CD4-positive, alpha-beta T cell (primary cell): ENCODE measurements at regions not wholly inside any gene's neighbourhood (a gene's known extent, or its start where the extent isn't known, plus 50 kb on each side); places are given as distances from the start of the nearest gene placed in this dataset.

ENCODE experiments used
- ATAC-seq: fragments of 200-7000 bp; cut with Tn5 transposase; one replicate; pipeline ENCODE4 v1.10.0; 2022; ENCODE audit warnings: mild to moderate bottlenecking; ENCODE audit not compliant: poor library complexity
- CTCF ChIA-PET: fragments of 350-600 bp; sonication (Branson Sonifier 250); formaldehyde crosslinking; loops from one replicate; lab custom pipeline; 2021; ENCODE audit warnings: antibody characterized with exemption, inconsistent platforms; lab: Charles Lee
- POLR2A ChIA-PET: fragments of 350-600 bp; sonication (Branson Sonifier 250); formaldehyde crosslinking; loops from one replicate; lab custom pipeline; 2021; ENCODE audit warnings: antibody characterized with exemption, inconsistent platforms; lab: Charles Lee
- DNase-seq, 14 experiments: peaks; one replicate each; pipeline ENCODE4 v3.0.0-alpha.2; 2013 to 2020; ENCODE audit warnings: mixed read lengths in 2 of 14
- H3K27ac ChIP-seq, 2 donors: one replicate each; pipeline versions ENCODE4 v1.5.1 to v1.7.0; 2013; ENCODE audit warnings: low read length in 2 of 2, low read depth in 1 of 2, mild to moderate bottlenecking in 1 of 2
- H3K27me3 ChIP-seq, 2 experiments: 1 replicate in 1 of 2; 2 replicates in 1 of 2; pipeline versions ENCODE4 v1.6.1 to v1.7.0; 2013; ENCODE audit warnings: low read length in 2 of 2, control low read depth in 1 of 2, mild to moderate bottlenecking in 1 of 2, moderate library complexity in 1 of 2; ENCODE audit not compliant: insufficient read depth in 2 of 2, control insufficient read depth in 1 of 2
- H3K36me3 ChIP-seq: one replicate; pipeline ENCODE4 v1.6.1; 2013; ENCODE audit warnings: low read length, control low read depth; ENCODE audit not compliant: insufficient read depth
- H3K4me1 ChIP-seq: one replicate; pipeline ENCODE4 v1.6.1; 2013; ENCODE audit warnings: low read length, control low read depth; ENCODE audit not compliant: insufficient read depth
- H3K4me3 ChIP-seq: one replicate; pipeline ENCODE4 v1.5.1; 2013; ENCODE audit warnings: mild to moderate bottlenecking, low read length, moderate library complexity
- H3K9me3 ChIP-seq, 2 experiments: 1 replicate in 1 of 2; 2 replicates in 1 of 2; pipeline versions ENCODE4 v1.6.1 to v1.7.0; 2013; ENCODE audit warnings: low read length in 2 of 2, mild to moderate bottlenecking in 2 of 2, control low read depth in 1 of 2, moderate library complexity in 1 of 2; ENCODE audit not compliant: control insufficient read depth in 1 of 2, insufficient read depth in 1 of 2
- H3K27ac Mint-ChIP-seq: one replicate; pipeline ENCODE4 v1.8.0; 2020; ENCODE audit warnings: mixed read lengths
- H3K27me3 Mint-ChIP-seq: one replicate; pipeline ENCODE4 v1.8.0; 2021; ENCODE audit warnings: mixed read lengths
- H3K36me3 Mint-ChIP-seq: one replicate; pipeline ENCODE4 v1.8.0; 2021; ENCODE audit warnings: low read depth, mixed read lengths
- H3K4me1 Mint-ChIP-seq: one replicate; pipeline ENCODE4 v1.8.0; 2021; ENCODE audit warnings: low read depth, mixed read lengths
- H3K4me3 Mint-ChIP-seq: one replicate; pipeline ENCODE4 v1.8.0; 2020; ENCODE audit warnings: mild to moderate bottlenecking, mixed read lengths
- H3K9me3 Mint-ChIP-seq: one replicate; pipeline ENCODE4 v1.8.0; 2020; ENCODE audit warnings: mixed read lengths
- intact Hi-C, 2 experiments: fragments of 100-400 bp; cut with DNase I in 1 of 2; cut with micrococcal nuclease in 1 of 2; formaldehyde crosslinking; loops; one replicate each; pipeline versions ENCODE4 v1.15.1 to v1.9.0; 2023 to 2025; cut with DNase I, micrococcal nuclease
- TF ChIP-seq, protein P1 (sequence below): fragments of 200-600 bp; IDR thresholded peaks from one replicate; pipeline ENCODE4 v1.8.0; 2022; ENCODE audit warnings: antibody characterized with exemption, mild to moderate bottlenecking

DNA sequence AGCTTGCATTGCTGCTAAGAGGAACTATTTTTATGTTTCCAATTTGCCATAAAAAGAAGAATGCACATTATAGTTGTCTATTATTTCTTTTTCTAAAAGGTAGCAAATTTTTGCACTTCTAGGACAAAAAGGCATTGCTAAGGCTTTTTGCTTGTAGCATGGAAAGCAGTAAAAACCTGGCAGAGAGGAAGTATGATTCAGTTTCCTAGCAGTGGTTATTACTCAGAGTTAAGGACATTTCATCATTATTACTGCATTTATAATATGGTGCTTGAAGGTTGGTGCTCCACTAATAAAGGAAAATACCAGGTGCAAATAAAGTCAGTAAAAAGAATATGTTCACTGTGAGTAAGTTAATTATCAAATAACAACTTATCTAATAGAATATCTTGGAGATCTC, 179.8 kb upstream of the PLPPR1 start:
- H3K27ac Mint-ChIP-seq, result no peak overlapping the region
- H3K9me3 Mint-ChIP-seq, result no peaks in the 10 kb centered on the region
- intact Hi-C loops, result no loop called here
- POLR2A ChIA-PET, result no interaction called here
- H3K4me1 Mint-ChIP-seq, result no peaks in the 10 kb centered on the region
- Histone ChIP-seq H3K36me3 (no peaks in the 10 kb centered on the region), H3K27me3 (no peaks in the 10 kb centered on the region), H3K4me1 (no peaks in the 10 kb centered on the region), H3K4me3 (no peak overlapping the region), H3K27ac (no peak overlapping the region), H3K9me3 (peaks cover 0 to 3% of the 10 kb centered on the region in 2 experiments)
- CTCF ChIA-PET, result no interaction called here
- no peaks in the 10 kb centered on the region for H3K36me3 Mint-ChIP-seq
- ATAC-seq (no peak), DNase-seq (no peak)
- no peaks in the 10 kb centered on the region for H3K27me3 Mint-ChIP-seq
- H3K4me3 Mint-ChIP-seq, result no peak overlapping the region
- TF ChIP-seq, protein P1, sequence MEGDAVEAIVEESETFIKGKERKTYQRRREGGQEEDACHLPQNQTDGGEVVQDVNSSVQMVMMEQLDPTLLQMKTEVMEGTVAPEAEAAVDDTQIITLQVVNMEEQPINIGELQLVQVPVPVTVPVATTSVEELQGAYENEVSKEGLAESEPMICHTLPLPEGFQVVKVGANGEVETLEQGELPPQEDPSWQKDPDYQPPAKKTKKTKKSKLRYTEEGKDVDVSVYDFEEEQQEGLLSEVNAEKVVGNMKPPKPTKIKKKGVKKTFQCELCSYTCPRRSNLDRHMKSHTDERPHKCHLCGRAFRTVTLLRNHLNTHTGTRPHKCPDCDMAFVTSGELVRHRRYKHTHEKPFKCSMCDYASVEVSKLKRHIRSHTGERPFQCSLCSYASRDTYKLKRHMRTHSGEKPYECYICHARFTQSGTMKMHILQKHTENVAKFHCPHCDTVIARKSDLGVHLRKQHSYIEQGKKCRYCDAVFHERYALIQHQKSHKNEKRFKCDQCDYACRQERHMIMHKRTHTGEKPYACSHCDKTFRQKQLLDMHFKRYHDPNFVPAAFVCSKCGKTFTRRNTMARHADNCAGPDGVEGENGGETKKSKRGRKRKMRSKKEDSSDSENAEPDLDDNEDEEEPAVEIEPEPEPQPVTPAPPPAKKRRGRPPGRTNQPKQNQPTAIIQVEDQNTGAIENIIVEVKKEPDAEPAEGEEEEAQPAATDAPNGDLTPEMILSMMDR, result no peak

DNA sequence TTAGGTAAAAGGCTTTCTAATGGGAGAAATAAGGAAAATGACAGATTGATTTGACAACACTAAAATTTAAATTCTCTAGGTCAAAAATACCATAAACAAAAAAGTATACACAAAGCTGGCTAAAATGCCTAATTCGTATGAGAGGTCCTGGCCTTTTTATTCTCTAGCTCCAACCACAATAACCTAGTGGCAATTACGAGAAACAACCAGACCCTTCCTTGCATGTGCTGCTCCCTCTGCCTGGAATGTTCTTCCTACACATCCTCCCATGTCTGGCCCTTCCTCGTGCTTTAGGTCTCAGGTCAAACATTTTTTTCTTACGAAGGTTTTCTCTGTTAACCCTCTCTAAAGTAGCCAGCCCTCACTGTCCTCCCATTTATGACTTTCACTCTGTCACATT, 176.4 kb upstream of the PLPPR1 start:
- no peaks in the 10 kb centered on the region for H3K27me3 Mint-ChIP-seq
- H3K27ac ChIP-seq, result no peak overlapping the region
- H3K4me3 Mint-ChIP-seq, result no peak overlapping the region
- DNase-seq, result no peak
- H3K36me3 ChIP-seq, result no peaks in the 10 kb centered on the region
- no peaks in the 10 kb centered on the region for H3K4me1 ChIP-seq
- intact Hi-C loops, result no loop called here
- ATAC-seq, result no peak
- no peaks in the 10 kb centered on the region for H3K27me3 ChIP-seq
- no peaks in the 10 kb centered on the region for H3K9me3 ChIP-seq
- no peaks in the 10 kb centered on the region for H3K9me3 Mint-ChIP-seq
- no peaks in the 10 kb centered on the region for H3K4me1 Mint-ChIP-seq
- no peaks in the 10 kb centered on the region for H3K36me3 Mint-ChIP-seq
- no peak overlapping the region for H3K27ac Mint-ChIP-seq
- POLR2A ChIA-PET, result no interaction called here
- TF ChIP-seq, protein P1, result no peak
- CTCF ChIA-PET, result no interaction called here
- no peak overlapping the region for H3K4me3 ChIP-seq

GRCh38 chr9:100856238-100856637, 172.3 kb upstream of the PLPPR1 start:
- Mint-ChIP-seq H3K4me3 (no peak overlapping the region), H3K27ac (no peak overlapping the region), H3K36me3 (no peaks in the 10 kb centered on the region), H3K9me3 (no peaks in the 10 kb centered on the region), H3K4me1 (no peaks in the 10 kb centered on the region), H3K27me3 (no peaks in the 10 kb centered on the region)
- Histone ChIP-seq H3K4me1 (no peaks in the 10 kb centered on the region), H3K9me3 (no peaks in the 10 kb centered on the region), H3K27me3 (no peaks in the 10 kb centered on the region), H3K4me3 (no peak overlapping the region), H3K27ac (no peak overlapping the region), H3K36me3 (no peaks in the 10 kb centered on the region)
- ChIA-PET CTCF (interaction anchor here (1.3 kb wide), 1 partner anchor 13 kb away, joined by 3 read pairs; no protein-coding TSS in a partner anchor), POLR2A (no interaction called here)
- ATAC-seq, result no peak
- DNase-seq, result no peak
- TF ChIP-seq, protein P1, result no peak
- intact Hi-C loops, result no loop called here
